Stimulated activated effector memory CD8-positive, alpha-beta T cell treated with anti-CD3 and anti-CD28 coated beads, Interleukin-12 subunit alpha, Interleukin-12 subunit beta, amount 100 ng/mL, for 72 hours (primary cell): ENCODE measurements at regions not wholly inside any gene's neighbourhood (a gene's known extent, or its start where the extent isn't known, plus 50 kb on each side); places are given as distances from the start of the nearest gene placed in this dataset.

ENCODE experiments used
- ATAC-seq: fragments of 150-1000 bp; cut with Tn5 transposase; 2 replicates; pipeline ENCODE4 v1.10.0; 2021
- DNase-seq, 2 donors: peaks; one replicate each; pipeline ENCODE4 v3.0.0; 2021 to 2022; ENCODE audit warnings: low spot score in 2 of 2
- H3K27ac Mint-ChIP-seq: one replicate; pipeline ENCODE4 v1.8.0; 2022; ENCODE audit warnings: mild to moderate bottlenecking, mixed read lengths
- H3K36me3 Mint-ChIP-seq: one replicate; pipeline ENCODE4 v1.8.0; 2022; ENCODE audit warnings: mild to moderate bottlenecking, mixed read lengths
- H3K4me1 Mint-ChIP-seq: one replicate; pipeline ENCODE4 v1.8.0; 2022; ENCODE audit warnings: mixed read lengths
- H3K4me3 Mint-ChIP-seq: one replicate; pipeline ENCODE4 v1.8.0; 2022; ENCODE audit warnings: mild to moderate bottlenecking, mixed read lengths
- H3K9me3 Mint-ChIP-seq: one replicate; pipeline ENCODE4 v1.8.0; 2022; ENCODE audit warnings: mixed read lengths

DNA sequence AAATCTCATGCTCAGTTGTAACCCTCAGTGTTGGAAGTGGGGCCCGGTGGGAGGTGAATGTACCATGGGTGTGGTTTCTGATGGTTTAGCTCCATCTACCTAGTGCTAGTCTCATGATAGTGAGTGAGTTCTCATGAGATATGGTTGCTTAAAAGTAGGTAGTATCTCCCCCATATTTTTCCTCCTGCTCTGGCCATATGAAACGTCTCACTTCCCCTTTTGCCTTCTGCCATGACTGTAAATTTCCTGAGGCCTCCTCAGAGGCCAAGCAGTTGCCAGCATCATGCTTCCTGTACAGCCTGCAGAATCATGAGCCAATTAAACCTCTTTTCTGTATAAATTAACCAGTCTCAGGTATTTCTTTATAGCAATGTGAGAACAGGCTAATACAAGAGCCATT is 62.8 kb upstream of the RNF152 start:
- no peak overlapping the region for H3K4me3 Mint-ChIP-seq
- ATAC-seq (no peak), DNase-seq (no peak)
- H3K36me3 Mint-ChIP-seq: peaks cover 4% of the 10 kb centered on the region
- H3K4me1 Mint-ChIP-seq: peaks cover 25% of the 10 kb centered on the region
- H3K27ac Mint-ChIP-seq: no peak overlapping the region
- no peaks in the 10 kb centered on the region for H3K9me3 Mint-ChIP-seq

DNA sequence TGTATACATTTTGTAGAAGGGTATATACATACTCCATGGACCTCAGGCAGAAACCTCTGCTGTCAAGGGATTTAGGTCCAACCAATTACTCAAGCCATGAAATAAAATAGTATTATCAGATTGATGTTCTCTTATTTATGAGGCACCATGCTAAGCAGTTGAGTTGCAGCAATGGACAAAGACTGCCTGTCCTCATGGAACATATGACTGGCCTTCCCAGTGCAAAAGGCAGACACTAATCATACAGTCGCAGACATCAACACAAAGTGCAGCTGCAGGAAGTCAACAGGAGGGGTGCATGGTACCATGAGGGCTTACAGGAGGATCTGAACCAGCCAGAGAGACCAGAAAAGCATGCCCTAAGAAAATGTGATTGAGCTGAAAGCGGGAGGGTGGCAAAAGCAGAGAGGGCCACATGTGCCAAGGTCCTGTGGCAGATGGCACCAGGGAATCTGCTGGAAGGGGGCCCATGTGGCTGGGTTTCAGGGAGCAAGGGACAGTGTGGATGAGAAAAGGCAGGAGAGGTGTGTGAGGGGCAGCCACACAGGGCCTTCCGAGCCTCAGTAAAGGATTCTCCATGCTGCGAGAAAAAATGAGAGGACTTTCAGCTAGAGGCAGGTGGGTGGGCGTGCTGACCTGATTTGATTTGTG is 61.4 kb upstream of the RNF152 start:
- DNase-seq: no peak
- Mint-ChIP-seq H3K9me3 (no peaks in the 10 kb centered on the region), H3K4me1 (peaks cover 25% of the 10 kb centered on the region), H3K36me3 (peaks cover 4% of the 10 kb centered on the region), H3K4me3 (no peak overlapping the region), H3K27ac (no peak overlapping the region)
- no peak for ATAC-seq

DNA sequence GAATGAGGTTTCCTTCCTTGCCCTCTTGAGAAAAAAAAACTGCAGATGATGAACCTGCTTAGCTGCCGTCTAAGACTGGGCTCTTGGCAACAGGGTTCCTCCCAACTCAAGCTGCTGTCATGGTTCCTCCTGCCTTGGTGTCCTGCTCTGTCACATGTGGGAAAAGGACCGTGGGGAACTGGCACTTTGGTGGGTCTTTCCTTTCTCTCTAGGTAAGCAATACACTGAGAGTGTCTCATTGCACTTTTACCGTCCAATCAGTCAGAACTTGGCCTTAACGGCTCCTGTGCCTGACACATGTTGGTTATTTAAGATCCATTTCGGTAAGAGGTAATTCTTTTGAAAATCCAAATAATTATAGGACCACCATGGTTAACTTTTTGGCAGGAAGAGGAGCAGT is 60.8 kb upstream of the RNF152 start:
- no peak overlapping the region for H3K4me3 Mint-ChIP-seq
- peaks cover 25% of the 10 kb centered on the region for H3K4me1 Mint-ChIP-seq
- ATAC-seq (no peak), DNase-seq (no peak)
- H3K9me3 Mint-ChIP-seq: no peaks in the 10 kb centered on the region
- H3K36me3 Mint-ChIP-seq: peaks cover 4% of the 10 kb centered on the region
- H3K27ac Mint-ChIP-seq: no peak overlapping the region

DNA sequence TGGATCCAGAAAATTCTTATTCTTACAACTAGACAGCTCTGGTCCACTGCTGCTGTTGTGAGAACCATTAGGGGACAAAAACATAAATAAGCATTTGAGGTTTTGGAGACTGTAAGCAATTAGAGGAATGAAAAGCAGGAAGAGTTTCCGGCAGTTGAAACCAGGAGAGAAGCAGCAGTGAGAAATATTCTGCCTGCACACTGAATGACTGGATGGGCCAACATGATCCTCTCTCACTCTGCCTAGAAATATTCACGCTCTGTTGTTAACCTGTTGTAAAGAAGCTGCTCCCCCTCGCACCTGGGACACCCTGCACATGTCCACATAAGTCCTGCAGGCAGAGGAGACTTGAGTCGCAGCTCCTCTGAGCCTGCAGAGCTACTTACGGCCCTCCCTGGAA is 60.4 kb upstream of the RNF152 start:
- H3K4me1 Mint-ChIP-seq: peaks cover 25% of the 10 kb centered on the region
- DNase-seq: no peak
- ATAC-seq: no peak
- H3K36me3 Mint-ChIP-seq: peaks cover 4% of the 10 kb centered on the region
- H3K27ac Mint-ChIP-seq: no peak overlapping the region
- H3K9me3 Mint-ChIP-seq: no peaks in the 10 kb centered on the region
- H3K4me3 Mint-ChIP-seq: no peak overlapping the region

DNA sequence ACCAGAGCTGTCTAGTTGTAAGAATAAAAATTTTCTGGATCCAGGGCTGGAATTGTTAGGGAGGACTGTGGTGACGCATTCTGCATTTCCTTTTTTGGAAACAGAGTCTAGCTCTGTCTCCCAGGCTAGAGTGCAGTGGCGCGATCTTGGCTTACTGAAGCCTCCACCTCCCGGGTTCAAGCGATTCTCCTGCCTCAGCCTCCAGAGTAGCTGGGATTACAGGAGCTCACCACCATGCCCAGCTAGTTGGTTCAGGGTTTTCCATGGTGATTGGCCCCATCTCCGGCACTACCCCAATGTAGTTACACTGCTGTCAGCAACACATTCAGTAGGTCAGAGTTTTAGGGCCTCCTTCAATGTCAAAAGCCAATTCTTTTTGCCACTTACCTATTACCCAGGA is 58.6 kb upstream of the RNF152 start:
- DNase-seq: no peak
- Mint-ChIP-seq H3K4me3 (no peak overlapping the region), H3K27ac (no peak overlapping the region), H3K4me1 (peaks cover 25% of the 10 kb centered on the region), H3K9me3 (no peaks in the 10 kb centered on the region), H3K36me3 (peaks cover 4% of the 10 kb centered on the region)
- no peak for ATAC-seq

DNA sequence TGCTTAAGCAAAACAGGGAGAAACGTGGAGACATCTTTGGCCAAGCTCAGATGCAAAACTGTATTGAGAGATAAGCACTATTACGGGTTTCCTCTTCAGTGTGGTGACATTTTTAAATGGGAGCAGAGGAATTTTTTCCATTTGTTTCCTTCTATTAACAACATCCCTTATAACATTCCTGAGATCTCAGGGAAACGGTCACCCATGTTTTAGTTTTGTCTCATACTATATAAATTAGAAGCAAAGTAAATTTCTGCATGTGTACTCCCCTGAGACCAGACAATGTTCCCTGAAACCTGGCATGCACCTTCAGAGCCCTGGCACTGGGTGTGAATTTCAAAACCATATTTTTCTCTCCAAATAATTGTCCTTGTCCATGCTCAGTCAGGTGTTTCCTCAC is 57.6 kb upstream of the RNF152 start:
- peaks cover 4% of the 10 kb centered on the region for H3K36me3 Mint-ChIP-seq
- DNase-seq (no peak), ATAC-seq (no peak)
- H3K4me3 Mint-ChIP-seq: no peak overlapping the region
- H3K9me3 Mint-ChIP-seq: no peaks in the 10 kb centered on the region
- H3K4me1 Mint-ChIP-seq: peaks cover 25% of the 10 kb centered on the region
- no peak overlapping the region for H3K27ac Mint-ChIP-seq

DNA sequence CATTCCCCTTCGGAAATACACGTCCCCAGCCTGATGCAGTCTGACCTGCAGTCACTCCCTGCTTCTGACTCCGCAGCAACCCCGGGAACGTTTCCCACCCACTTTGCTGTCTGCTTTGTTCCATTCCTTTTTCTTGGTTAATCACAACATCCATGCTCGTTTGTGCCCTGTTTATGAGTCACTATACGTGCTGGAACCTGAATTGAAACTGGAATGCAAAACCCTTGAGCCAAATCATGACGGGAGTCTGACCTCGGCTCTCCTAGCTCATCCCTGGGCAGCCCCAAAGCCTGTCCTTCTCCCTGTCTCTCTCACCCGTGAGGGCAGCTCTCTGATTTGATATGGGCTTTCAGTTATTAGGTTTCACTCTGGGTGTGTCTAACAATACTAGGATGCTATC is 57.1 kb upstream of the RNF152 start:
- DNase-seq: no peak
- H3K27ac Mint-ChIP-seq: no peak overlapping the region
- H3K4me1 Mint-ChIP-seq: peaks cover 25% of the 10 kb centered on the region

DNA sequence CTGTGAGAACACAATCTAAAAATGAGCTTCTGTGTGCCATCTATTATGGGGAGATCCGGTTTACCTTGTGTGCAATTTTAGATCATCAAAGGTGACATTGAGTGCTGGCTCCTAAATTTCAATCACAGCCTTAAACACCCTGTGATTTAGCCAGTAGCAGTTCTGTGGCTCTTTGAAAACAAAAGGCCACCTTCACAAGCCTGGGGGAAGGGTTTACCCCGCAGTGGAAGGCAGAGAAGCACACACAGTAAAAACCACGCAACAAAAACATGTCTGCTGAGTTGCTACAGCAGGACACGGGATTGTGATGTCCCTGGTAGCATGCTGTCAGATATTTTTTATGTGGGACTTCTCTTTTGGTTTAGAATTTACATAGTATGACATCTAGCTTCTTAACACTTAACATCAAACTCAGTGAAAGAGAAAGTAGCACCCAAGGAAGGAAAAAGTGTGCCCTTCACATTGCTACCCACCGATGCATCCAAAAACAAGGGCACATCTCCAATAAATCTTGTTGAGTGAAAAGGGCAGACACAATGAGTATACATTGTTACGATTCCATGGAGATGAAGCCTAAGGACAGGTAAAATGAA is 56.1 kb upstream of the RNF152 start:
- Mint-ChIP-seq H3K4me1 (peaks cover 19% of the 10 kb centered on the region), H3K36me3 (peaks cover 4% of the 10 kb centered on the region), H3K9me3 (no peaks in the 10 kb centered on the region), H3K27ac (no peak overlapping the region), H3K4me3 (no peak overlapping the region)
- no peak for ATAC-seq
- DNase-seq: no peak

More for the DNA sequence above, 57.1 kb upstream of the RNF152 start:
- ATAC-seq: no peak
- Mint-ChIP-seq H3K4me3 (no peak overlapping the region), H3K9me3 (no peaks in the 10 kb centered on the region), H3K36me3 (peaks cover 4% of the 10 kb centered on the region)

DNA sequence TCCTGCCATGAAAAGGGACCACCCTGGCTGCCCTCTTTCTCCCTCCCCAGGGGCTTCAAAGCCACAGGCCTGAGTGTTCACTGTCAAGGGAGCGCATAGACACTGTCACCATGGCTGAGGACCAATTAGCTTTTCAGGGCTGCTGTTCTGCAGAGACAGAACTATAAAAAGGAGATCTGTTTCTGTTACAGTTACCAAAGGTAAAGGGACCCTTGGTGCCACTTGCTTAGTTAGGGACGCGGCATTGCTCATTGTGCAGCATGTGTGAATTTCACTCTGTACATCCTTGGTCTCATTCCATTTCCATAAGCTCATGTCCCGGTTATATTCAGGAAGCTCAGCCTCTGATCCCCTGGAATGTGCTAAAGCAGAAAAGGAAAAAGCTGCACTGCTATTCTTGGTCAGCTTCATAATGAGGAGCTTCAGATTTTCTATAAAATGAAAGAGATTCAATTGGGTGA is 55.5 kb upstream of the RNF152 start:
- H3K4me3 Mint-ChIP-seq: no peak overlapping the region
- no peak overlapping the region for H3K27ac Mint-ChIP-seq
- H3K9me3 Mint-ChIP-seq: no peaks in the 10 kb centered on the region
- ATAC-seq (no peak), DNase-seq (no peak)
- H3K4me1 Mint-ChIP-seq: peaks cover 16% of the 10 kb centered on the region
- H3K36me3 Mint-ChIP-seq: peaks cover 4% of the 10 kb centered on the region

DNA sequence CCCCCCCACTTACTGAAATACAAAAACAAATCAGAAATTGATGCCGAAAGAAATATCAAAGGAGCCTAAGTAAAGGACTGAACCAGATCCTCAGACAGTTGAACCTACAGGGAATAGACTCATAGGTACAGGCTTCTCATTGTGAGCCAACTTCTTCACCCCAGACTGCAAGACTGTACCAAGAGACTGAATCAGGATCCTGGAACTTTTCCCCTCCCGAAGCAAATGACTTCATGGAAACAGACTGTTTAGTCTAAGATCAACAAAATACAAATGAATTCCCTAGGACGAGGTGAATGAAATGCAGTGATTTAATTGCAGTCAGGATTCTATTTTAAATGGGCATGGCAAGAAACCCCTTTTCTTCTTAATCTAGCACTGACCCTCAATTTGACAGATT is 53.6 kb upstream of the RNF152 start:
- ATAC-seq: no peak
- DNase-seq: no peak
- peaks cover 10% of the 10 kb centered on the region for H3K4me1 Mint-ChIP-seq
- no peak overlapping the region for H3K27ac Mint-ChIP-seq
- H3K4me3 Mint-ChIP-seq: no peak overlapping the region
- H3K36me3 Mint-ChIP-seq: no peaks in the 10 kb centered on the region
- H3K9me3 Mint-ChIP-seq: no peaks in the 10 kb centered on the region

DNA sequence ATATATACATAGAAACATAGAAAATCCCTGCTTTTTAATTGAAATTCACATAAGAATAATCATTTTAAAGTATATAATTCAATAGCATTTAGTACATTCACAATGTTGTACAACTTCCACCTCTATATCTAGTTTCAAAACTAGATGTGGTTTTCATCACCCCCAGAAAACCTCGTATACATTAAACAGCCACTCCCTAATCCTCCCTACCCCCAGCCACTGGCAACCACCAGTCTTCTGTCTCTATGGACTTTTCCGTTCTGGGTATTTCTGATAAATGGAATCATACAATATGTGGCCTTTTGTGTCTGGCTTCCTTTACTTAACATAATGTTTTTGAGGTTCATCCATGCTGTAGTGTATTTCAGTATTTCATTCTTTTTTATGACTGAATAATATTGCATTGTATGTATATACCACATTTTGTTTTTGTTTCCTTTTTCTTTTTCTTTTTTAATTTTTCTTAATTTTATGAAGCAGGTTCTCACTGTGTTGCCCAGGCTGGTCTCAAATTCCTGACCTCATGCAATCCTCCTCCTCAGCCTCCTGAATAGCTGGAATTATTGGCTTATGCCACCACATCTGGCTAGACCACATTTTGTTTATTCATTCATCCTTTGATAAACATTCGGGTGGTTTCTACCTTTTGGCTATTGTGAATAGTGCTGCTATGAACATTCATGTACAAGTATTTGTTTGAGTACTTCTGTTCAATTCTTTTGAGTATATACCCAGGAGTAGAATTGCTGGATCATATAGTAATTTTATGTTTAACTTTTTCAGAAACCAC is 50.6 kb upstream of the RNF152 start:
- ATAC-seq (no peak), DNase-seq (no peak)
- no peak overlapping the region for H3K4me3 Mint-ChIP-seq
- peaks cover 12% of the 10 kb centered on the region for H3K4me1 Mint-ChIP-seq
- no peak overlapping the region for H3K27ac Mint-ChIP-seq
- no peaks in the 10 kb centered on the region for H3K36me3 Mint-ChIP-seq
- peaks cover 2% of the 10 kb centered on the region for H3K9me3 Mint-ChIP-seq
